Neuronal stem cell (in vitro differentiated cells): ENCODE measurements at regions not wholly inside any gene's neighbourhood (a gene's known extent, or its start where the extent isn't known, plus 50 kb on each side); places are given as distances from the start of the nearest gene placed in this dataset.
"Not testable (repeated sequence)": the region's sequence is repeated elsewhere in the genome, so short reads cannot be mapped to it uniquely, and the experiment has no call there.

Experiments
- DNase-seq: peaks from one replicate; pipeline ENCODE4 v3.0.0-alpha.2; 2013; ENCODE audit warnings: low spot score
- H2AFZ ChIP-seq: one replicate; pipeline ENCODE4 v1.6.1; 2013; ENCODE audit warnings: mild to moderate bottlenecking, low read length, inconsistent platforms
- H2AK5ac ChIP-seq: 2 replicates; pipeline ENCODE4 v1.6.1; 2013; ENCODE audit warnings: low read depth, mild to moderate bottlenecking, inconsistent platforms, low read length, moderate library complexity, mixed read lengths
- H2BK120ac ChIP-seq: 2 replicates; pipeline ENCODE4 v1.6.1; 2013; ENCODE audit warnings: low read depth, mild to moderate bottlenecking, inconsistent platforms, low read length, moderate library complexity, mixed read lengths
- H2BK12ac ChIP-seq: one replicate; pipeline ENCODE4 v1.6.1; 2013; ENCODE audit warnings: low read length, inconsistent platforms
- H2BK15ac ChIP-seq: 2 replicates; pipeline ENCODE4 v1.6.1; 2013; ENCODE audit warnings: mild to moderate bottlenecking, low read length, inconsistent platforms, mixed read lengths
- H2BK5ac ChIP-seq: one replicate; pipeline ENCODE4 v1.6.1; 2013; ENCODE audit warnings: inconsistent platforms, mild to moderate bottlenecking, low read length, moderate library complexity
- H3K14ac ChIP-seq: one replicate; pipeline ENCODE4 v1.6.1; 2013; ENCODE audit warnings: low read length, inconsistent platforms
- H3K18ac ChIP-seq: 2 replicates; pipeline ENCODE4 v1.6.1; 2013; ENCODE audit warnings: low read length, inconsistent platforms
- H3K23ac ChIP-seq: 2 replicates; pipeline ENCODE4 v1.6.1; 2013; ENCODE audit warnings: low read depth, mild to moderate bottlenecking, mixed read lengths, low read length, inconsistent platforms; ENCODE audit not compliant: poor library complexity
- H3K27ac ChIP-seq: replicated peaks from 3 replicates; pipeline ENCODE4 v1.5.1; 2013; ENCODE audit warnings: low read length, inconsistent platforms
- H3K27me3 ChIP-seq, 3 experiments: 2 replicates each; pipeline ENCODE4 v1.6.1; 2013; ENCODE audit warnings: low read length in 3 of 3, mild to moderate bottlenecking in 2 of 3, inconsistent platforms in 1 of 3, low read depth in 1 of 3, mixed read lengths in 1 of 3, moderate library complexity in 1 of 3; ENCODE audit not compliant: control insufficient read depth in 3 of 3, insufficient read depth in 3 of 3
- H3K36me3 ChIP-seq, 2 donors: replicated peaks in 1 of 2; 2 replicates each; pipeline ENCODE4 v1.6.1; 2013; ENCODE audit warnings: low read length in 2 of 2; ENCODE audit not compliant: control insufficient read depth in 2 of 2, insufficient read depth in 2 of 2
- H3K4ac ChIP-seq: 2 replicates; pipeline ENCODE4 v1.6.1; 2013; ENCODE audit warnings: inconsistent platforms, mild to moderate bottlenecking, low read length, moderate library complexity
- H3K4me1 ChIP-seq, 2 donors: 1 replicate in 1 of 2; 2 replicates in 1 of 2; pipeline ENCODE4 v1.6.1; 2013; ENCODE audit warnings: low read length in 2 of 2, low read depth in 1 of 2; ENCODE audit not compliant: control insufficient read depth in 2 of 2, insufficient read depth in 1 of 2
- H3K4me2 ChIP-seq: one replicate; pipeline ENCODE4 v1.6.1; 2013; ENCODE audit warnings: mild to moderate bottlenecking, low read length, inconsistent platforms; ENCODE audit not compliant: insufficient read depth, poor library complexity, severe bottlenecking
- H3K4me3 ChIP-seq, 2 donors: 2 replicates each; pipeline ENCODE4 v1.5.1; 2013; ENCODE audit warnings: low read length in 2 of 2, mild to moderate bottlenecking in 2 of 2, inconsistent platforms in 1 of 2, moderate library complexity in 1 of 2
- H3K79me1 ChIP-seq: one replicate; pipeline ENCODE4 v1.6.1; 2013; ENCODE audit warnings: low read depth, mild to moderate bottlenecking, inconsistent platforms, low read length, moderate library complexity
- H3K9ac ChIP-seq: one replicate; pipeline ENCODE4 v1.6.1; 2013; ENCODE audit warnings: mild to moderate bottlenecking, low read depth, low read length, inconsistent platforms; ENCODE audit not compliant: poor library complexity
- H3K9me3 ChIP-seq, 2 donors: replicated peaks in 1 of 2; 2 replicates each; pipeline versions ENCODE3 to v1.6.1; 2013; ENCODE audit warnings: low read length in 2 of 2, mild to moderate bottlenecking in 2 of 2, inconsistent platforms in 1 of 2, low read depth in 1 of 2, mixed read lengths in 1 of 2, moderate library complexity in 1 of 2; ENCODE audit not compliant: control insufficient read depth in 2 of 2, insufficient read depth in 1 of 2
- H4K8ac ChIP-seq: one replicate; pipeline ENCODE4 v1.6.1; 2013; ENCODE audit warnings: low read depth, mild to moderate bottlenecking, inconsistent platforms, low read length, moderate library complexity
- H4K91ac ChIP-seq: one replicate; pipeline ENCODE4 v1.6.1; 2013; ENCODE audit warnings: low read length, low read depth, mild to moderate bottlenecking, inconsistent platforms; ENCODE audit not compliant: poor library complexity
- WGBS, 2 donors: extraction: QIAGEN DNeasy Blood & Tissue Kit; methylation state at CpG; one replicate each; pipeline ENCODE4 v1.1.7; 2013; ENCODE audit warnings: missing lambda C conversion rate in 2 of 2, mixed read lengths in 1 of 2; ENCODE audit not compliant: insufficient read length in 2 of 2, insufficient replicate concordance in 1 of 2; ENCODE audit errors: extremely low coverage in 2 of 2; 5-methylcytosine and 5-hydroxymethylcytosine counted together

DNA sequence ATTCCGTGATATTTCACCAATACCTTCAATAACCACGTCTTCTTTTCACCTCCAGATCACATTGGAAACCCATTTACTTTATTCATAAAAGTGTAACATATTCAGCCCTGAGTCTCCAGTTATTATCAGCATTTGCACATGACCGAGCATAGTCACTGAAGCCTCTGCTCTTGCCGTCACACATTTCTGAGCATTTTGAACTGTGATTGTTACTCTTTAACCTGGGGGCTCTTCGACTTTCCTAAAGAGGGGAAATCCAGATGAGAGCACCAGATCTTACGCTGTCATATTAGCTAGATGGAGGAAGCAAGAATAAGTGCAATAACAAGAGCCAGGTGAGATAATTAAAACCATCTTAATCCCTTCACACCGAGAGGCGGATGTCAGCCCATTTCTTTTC lies 260.0 kb upstream of the NRP1 start:
- no peak overlapping the region for H3K18ac ChIP-seq
- H3K27me3 ChIP-seq = no peaks in the 10 kb centered on the region
- H2BK12ac ChIP-seq = no peak overlapping the region
- H3K4ac ChIP-seq = no peak overlapping the region
- no peak overlapping the region for H3K23ac ChIP-seq
- H2AK5ac ChIP-seq = no peak overlapping the region
- peaks cover 3 to 4% of the 10 kb centered on the region in 2 donors for H3K9me3 ChIP-seq
- 100% methylated on average over 1 of the region's 8 CpGs; no CpG with 5 or more reads in 1 of the 2 donors for WGBS, 2 donors
- H3K9ac ChIP-seq = no peak overlapping the region
- H2AFZ ChIP-seq = no peak overlapping the region
- no peak overlapping the region for H3K4me3 ChIP-seq
- no peak overlapping the region for H2BK120ac ChIP-seq
- H4K8ac ChIP-seq = no peak overlapping the region
- no peak overlapping the region for H4K91ac ChIP-seq
- H2BK5ac ChIP-seq = no peak overlapping the region
- no peaks in the 10 kb centered on the region for H3K36me3 ChIP-seq
- H3K4me1 ChIP-seq = peaks cover 0 to 7% of the 10 kb centered on the region in 2 donors
- H2BK15ac ChIP-seq = no peak overlapping the region
- DNase-seq = no peak
- no peak overlapping the region for H3K14ac ChIP-seq
- H3K4me2 ChIP-seq = no peak overlapping the region
- H3K79me1 ChIP-seq = peaks cover 2% of the 10 kb centered on the region
- H3K27ac ChIP-seq = no peak overlapping the region

- Histone ChIP-seq H3K18ac (no peak overlapping the region), H3K4me3 (no peak overlapping the region), H3K4ac (no peak overlapping the region), H2AFZ (no peak overlapping the region), H3K23ac (no peak overlapping the region), H3K79me1 (peaks cover 2% of the 10 kb centered on the region), H2BK12ac (no peak overlapping the region), H3K14ac (no peak overlapping the region), H4K91ac (no peak overlapping the region), H3K36me3 (no peaks in the 10 kb centered on the region), H3K9ac (no peak overlapping the region), H2BK5ac (no peak overlapping the region), H3K4me1 (peaks cover 0 to 6% of the 10 kb centered on the region in 2 donors), H3K4me2 (no peak overlapping the region), H3K9me3 (peaks cover 5 to 14% of the 10 kb centered on the region in 2 donors), H2AK5ac (no peak overlapping the region), H2BK15ac (no peak overlapping the region), H2BK120ac (no peak overlapping the region), H3K27me3 (no peaks in the 10 kb centered on the region), H4K8ac (no peak overlapping the region), H3K27ac (no peak overlapping the region)
- DNase-seq = no peak
- WGBS, 2 donors = no CpG with 5 or more reads among the region's 5 CpGs
Observed at GRCh38 chr10:33588974-33589600, 254.6 kb upstream of the NRP1 start.

DNA sequence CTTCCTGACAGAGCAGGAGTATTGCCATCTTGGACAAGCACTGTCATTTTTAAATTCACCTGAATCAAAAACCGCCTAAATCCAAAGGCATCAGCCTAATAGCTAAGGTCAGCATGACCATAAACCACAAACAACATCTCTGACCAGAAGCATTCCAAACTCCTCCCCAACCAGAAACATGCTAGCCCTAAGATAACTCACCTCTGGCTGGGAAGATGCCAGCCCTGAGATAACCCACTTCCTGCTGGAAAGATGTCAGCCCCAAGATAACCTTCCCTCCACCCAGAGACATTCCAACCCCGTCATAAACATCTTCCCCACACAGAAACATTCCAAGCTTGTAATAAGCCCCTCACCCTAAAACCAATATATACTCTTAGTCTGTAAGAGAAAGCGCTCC lies 250.1 kb upstream of the NRP1 start:
- peaks cover 6 to 11% of the 10 kb centered on the region in 2 donors for H3K9me3 ChIP-seq
- not testable (repeated sequence) for H3K18ac ChIP-seq, H3K27me3 ChIP-seq, H4K91ac ChIP-seq, H2BK15ac ChIP-seq, H2BK12ac ChIP-seq, H2BK120ac ChIP-seq, H3K79me1 ChIP-seq, H3K9ac ChIP-seq, H2AFZ ChIP-seq, H4K8ac ChIP-seq, H3K4me2 ChIP-seq, H3K14ac ChIP-seq, DNase-seq, H3K36me3 ChIP-seq, H2BK5ac ChIP-seq, H3K27ac ChIP-seq, H2AK5ac ChIP-seq, H3K23ac ChIP-seq, H3K4ac ChIP-seq, H3K4me1 ChIP-seq, H3K4me3 ChIP-seq
- WGBS, 2 donors = no CpG with 5 or more reads among the region's 3 CpGs

GRCh38 chr10:33579996-33580395 lies 245.5 kb upstream of the NRP1 start:
- Histone ChIP-seq H3K23ac (no peak overlapping the region), H2AK5ac (no peak overlapping the region), H4K8ac (no peak overlapping the region), H3K4me3 (no peak overlapping the region), H2BK12ac (no peak overlapping the region), H3K9ac (no peak overlapping the region), H3K27me3 (no peaks in the 10 kb centered on the region), H3K36me3 (no peaks in the 10 kb centered on the region), H3K4me2 (no peak overlapping the region), H4K91ac (no peak overlapping the region), H3K4ac (no peak overlapping the region), H2BK120ac (no peak overlapping the region), H2BK15ac (no peak overlapping the region), H2BK5ac (no peak overlapping the region), H2AFZ (no peak overlapping the region), H3K14ac (no peak overlapping the region), H3K9me3 (peaks cover 0 to 5% of the 10 kb centered on the region in 2 donors), H3K27ac (no peak overlapping the region), H3K79me1 (no peaks in the 10 kb centered on the region), H3K18ac (no peak overlapping the region), H3K4me1 (no peaks in the 10 kb centered on the region)
- no CpG with 5 or more reads among the region's 3 CpGs for WGBS, 2 donors
- DNase-seq = no peak
